NCI-H446 treated with DMSO at 0.1 percent for 48 hours (cell line): ENCODE measurements at regions not wholly inside any gene's neighbourhood (a gene's known extent, or its start where the extent isn't known, plus 50 kb on each side); places are given as distances from the start of the nearest gene placed in this dataset.
"Not testable (repeated sequence)": the region's sequence is repeated elsewhere in the genome, so short reads cannot be mapped to it uniquely, and the experiment has no call there.

ENCODE experiments used
- DNase-seq: peaks from one replicate; lab custom pipeline; 2025; lab: John Stamatoyannopoulos, UW

- DNase-seq: no peak
Measured at GRCh38 chr2:102871707-102872106, 109.9 kb downstream of the TMEM182 start.

DNA sequence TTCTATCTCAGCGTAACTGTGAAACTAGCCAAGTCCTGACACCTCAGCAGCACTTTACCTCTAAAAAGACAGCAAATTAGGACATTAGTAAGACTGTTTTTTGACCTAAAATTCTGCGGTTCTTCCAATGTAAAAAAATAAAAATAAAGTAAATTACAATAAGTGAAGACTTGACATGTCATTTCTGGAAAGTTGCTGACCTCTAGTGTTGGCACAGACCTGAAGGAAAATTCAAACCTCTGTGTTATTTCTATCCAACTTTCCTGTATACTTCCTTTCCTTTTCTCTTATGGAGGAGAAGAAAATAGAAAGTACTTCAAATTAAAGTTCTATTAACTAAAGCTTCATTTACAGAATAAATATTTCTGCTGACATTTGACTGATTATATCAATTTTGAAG lies 110.6 kb downstream of the TMEM182 start:
- DNase-seq: no peak

DNA sequence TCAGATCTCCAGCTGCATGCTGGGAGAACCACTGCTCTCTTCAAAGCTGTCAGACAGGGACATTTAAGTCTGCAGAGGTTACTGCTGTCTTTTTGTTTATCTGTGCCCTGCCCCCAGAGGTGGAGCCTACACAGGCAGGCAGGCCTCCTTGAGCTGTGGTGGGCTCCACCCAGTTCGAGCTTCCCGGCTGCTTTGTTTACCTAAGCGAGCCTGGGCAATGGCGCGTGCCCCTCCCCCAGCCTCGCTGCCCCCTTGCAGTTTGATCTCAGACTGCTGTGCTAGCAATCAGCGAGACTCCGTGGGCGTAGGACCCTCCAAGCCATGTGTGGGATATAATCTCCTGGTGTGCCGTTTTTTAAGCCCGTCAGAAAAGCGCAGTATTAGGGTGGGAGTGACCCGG lies 117.7 kb downstream of the TMEM182 start:
- not testable (repeated sequence) for DNase-seq

GRCh38 chr2:102880731-102881130 lies 118.9 kb downstream of the TMEM182 start:
- no peak for DNase-seq

DNA sequence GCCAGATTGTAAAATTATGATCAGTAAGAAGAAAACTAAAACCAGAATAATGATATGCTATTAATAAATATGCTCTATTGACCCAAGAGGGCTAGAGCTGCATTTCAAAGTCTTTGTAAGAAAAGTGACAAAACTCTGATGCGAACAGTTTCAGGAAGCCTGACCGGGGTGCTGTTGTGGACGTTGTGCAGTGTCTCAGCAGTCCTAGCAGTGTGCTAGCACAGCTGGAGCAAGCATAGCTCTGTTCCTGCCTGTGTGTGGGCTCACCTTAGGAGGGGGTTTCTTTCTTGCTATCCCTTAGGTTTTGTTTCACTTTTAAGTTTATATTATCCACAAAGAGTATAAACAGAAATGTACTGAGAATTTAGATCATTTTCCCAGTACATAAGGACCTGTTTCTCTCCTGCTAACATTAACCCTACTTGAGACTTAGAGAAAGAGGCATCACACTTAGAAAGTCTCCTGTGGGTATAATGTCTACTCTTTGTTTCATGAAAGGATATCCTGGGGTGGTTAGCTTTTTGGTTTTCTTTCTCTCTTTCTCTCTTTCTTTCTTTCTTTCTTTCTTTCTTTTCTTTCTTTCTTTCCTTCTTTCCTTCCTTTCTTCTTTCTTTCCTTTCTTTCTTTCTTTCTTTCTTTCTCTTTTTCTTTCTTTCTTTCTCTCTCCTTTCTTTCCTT lies 124.5 kb downstream of the TMEM182 start:
- no peak for DNase-seq

- no peak for DNase-seq
Measured at GRCh38 chr2:102888514-102888913, 126.7 kb downstream of the TMEM182 start.

GRCh38 chr2:102891296-102891695 lies 129.5 kb downstream of the TMEM182 start:
- no peak for DNase-seq

- DNase-seq: no peak
Measured at GRCh38 chr2:102892698-102893310, 131.0 kb downstream of the TMEM182 start.

- no peak for DNase-seq
Measured at GRCh38 chr2:102893870-102894269, 132.0 kb downstream of the TMEM182 start.

DNA sequence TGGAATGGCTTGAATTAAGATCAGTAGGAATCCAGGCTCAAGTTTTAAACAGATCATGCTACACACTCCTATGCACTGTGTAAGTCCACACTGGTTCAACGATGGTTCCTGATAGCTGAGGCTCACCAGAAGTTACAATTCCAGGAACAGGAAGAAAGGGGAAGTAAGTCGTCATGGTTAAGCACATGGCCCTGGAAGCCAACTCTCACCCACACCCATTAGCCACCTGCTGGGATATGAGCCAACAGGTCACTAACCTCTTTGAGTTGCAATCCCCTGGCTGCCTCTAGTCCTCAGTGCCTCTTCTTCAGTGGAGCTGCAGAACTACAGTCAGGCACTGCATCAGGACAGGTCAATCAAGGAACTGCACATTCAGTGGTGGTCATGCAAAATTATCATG lies 133.5 kb downstream of the TMEM182 start:
- no peak for DNase-seq

DNA sequence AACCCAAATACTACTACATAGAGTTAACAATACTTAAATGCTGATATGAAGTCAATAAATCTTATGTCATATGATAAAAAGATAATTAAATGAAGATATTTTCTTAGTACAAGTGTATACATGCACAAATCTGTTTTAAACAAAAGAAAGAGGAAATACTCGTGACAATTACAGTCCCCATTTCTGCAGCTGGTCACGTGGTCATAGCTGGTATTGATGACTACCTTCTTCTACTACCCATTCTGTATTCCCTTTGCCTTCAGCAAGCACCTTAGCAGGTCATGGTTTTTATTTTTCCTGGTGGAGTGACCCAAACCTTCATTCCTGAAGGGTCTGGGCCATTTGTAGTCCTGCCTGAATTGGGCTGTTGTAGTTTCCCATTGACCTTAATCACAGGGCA lies 147.4 kb downstream of the TMEM182 start:
- not testable (repeated sequence) for DNase-seq

- DNase-seq: no peak
Measured at GRCh38 chr2:102910724-102911123, 148.9 kb downstream of the TMEM182 start.

DNA sequence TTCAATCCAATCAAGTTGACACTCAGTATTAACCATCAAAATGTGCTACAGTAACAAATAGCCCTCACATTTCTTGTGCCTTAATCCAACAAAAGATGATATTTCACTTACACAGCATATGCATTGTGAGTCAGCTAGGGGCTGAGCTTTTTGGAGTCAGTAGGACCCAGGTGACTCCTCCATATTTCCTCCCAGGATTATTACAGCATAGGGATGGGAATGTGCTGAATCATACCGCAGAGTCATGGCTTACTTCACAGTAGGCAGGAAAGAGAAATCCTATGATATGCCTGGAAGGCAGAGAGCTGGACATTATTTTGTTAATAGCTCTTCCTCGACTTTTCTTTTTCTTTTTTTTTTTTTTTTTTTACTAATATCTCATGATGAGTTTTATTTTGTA lies 153.3 kb downstream of the TMEM182 start:
- DNase-seq: no peak

DNA sequence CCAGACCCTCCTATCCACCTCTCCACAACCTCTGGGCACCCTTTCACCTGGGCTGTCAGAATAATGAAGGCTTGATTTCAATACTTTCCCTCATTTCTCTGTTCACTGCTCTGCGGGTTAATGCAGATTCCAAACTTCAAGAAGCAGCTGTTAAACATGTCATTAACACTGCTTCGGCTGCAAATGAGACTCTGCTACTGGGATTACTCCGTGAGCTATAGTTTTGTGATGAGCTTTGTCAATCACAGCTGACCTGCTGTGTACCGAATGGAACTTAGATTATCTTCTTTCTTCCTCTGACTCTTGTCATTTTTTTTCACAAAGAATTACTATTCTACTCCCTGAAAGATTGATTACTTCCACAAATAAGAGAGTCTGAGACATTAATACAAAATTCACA lies 160.5 kb downstream of the TMEM182 start:
- no peak for DNase-seq

- DNase-seq: no peak
Measured at GRCh38 chr2:102925003-102925402, 163.2 kb downstream of the TMEM182 start.

DNA sequence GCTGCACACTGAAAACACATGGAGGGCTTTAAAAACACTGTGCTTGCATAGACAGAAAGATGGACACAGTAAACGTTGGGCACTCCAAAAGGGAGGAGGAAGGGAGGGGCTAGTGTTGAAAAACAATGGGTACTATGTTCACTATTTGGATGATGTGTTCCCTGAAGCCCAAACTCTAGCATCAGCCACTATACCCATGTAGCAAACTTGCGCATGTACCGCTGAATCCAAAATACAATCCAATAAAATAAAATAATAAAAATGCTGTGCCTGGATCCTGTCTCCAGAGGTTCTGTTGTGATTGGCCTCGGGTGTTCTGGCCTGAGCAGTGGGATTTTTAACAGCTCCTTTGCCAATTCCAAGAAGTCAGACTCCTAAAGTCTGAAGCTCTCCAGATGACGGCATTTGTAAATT lies 166.0 kb downstream of the TMEM182 start:
- no peak for DNase-seq

DNA sequence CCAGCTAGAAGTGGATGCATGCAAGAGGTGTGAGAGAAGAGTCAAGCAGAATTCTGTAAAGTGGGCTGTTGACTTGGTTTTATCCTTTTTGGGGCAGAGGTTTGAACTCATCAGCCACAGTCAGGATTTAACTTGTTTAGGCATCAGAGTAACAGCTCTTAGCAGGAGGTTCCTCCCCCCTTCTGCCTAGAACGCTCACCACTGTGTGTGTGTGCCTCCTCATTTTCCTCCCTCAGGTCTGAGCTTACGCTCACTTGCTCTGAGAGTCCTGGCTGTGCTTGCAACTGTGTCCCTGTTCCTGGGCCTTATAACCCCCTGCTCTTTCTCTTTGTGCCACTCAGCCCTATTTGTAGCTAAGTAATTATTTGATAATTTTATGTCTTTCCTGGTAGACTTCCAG lies 167.9 kb downstream of the TMEM182 start:
- no peak for DNase-seq

GRCh38 chr2:102932501-102932900 lies 170.7 kb downstream of the TMEM182 start:
- no peak for DNase-seq

DNA sequence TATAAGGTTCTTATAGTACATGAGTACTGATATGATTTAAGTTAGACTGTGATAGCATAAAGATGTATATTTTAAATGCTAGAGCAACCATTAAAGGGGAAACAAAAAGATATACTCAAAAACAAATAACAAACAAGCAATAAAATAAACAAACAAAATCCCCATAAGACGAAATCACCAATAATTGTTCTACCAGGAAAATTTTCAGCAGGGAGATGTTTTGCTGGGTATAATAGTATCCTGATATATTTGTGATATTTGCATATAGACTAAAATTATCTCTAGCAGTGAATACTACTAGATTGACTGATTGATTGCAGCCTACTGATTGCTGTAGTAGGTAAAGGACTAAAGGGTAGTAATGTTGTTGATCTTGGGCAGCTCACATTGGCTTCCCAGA lies 177.4 kb downstream of the TMEM182 start:
- DNase-seq: no peak

DNA sequence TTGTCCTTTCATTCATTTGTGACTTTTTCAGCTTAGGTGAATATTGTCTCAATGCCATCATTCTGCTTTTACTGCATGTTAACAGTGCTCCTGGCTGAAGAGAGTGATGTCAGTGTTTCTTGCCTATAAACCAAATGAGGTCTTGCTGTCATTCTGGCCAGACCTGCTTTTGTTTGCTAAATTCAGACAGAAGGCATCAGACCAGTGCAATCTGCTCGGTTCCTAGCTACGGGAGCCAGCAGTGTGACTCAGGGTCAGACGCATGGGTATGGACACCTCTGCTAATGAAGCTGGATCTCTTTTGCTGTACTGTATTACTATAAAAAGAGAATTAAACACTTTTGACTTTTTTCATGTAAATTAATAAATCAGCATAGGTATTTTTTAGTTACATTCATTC lies 178.9 kb downstream of the TMEM182 start:
- peak; percentile 71 for DNase-seq

GRCh38 chr2:102942107-102942506 lies 180.3 kb downstream of the TMEM182 start:
- no peak for DNase-seq

GRCh38 chr2:102943251-102943650 lies 181.4 kb downstream of the TMEM182 start:
- no peak for DNase-seq

DNA sequence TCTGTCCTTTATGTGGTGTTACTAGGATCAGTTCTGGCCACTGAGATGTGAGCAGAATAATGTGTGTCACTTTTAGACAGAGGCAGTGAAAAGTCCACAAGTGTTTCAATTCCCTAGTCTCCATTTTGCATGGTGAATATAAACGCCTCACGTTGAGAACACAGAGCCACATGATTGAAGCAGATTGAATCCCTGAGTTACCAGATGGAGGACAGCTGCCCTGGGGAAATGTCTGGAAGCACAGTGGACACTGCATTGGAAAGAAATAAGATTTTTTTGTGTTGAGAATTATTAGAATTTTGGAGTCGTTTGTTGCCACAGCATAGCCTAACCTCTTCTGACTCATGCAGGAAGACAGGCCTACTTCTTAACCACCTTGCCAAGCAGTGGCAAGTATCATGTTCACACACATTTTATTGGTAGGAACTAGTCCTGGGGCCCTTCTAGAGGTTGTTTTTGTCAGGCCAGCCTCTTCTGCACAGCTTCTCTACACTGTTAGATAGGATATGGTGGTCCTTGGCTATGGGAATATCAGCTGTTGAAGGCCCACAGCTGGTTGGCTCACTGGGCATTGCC lies 188.6 kb downstream of the TMEM182 start:
- DNase-seq: no peak

GRCh38 chr2:102951249-102951648 lies 189.4 kb downstream of the TMEM182 start:
- DNase-seq: no peak
